RWPE2 (cell line): ENCODE measurements at regions not wholly inside any gene's neighbourhood (a gene's known extent, or its start where the extent isn't known, plus 50 kb on each side); places are given as distances from the start of the nearest gene placed in this dataset.

Experiments used
- ATAC-seq: fragments of 200-7000 bp; cut with Tn5 transposase; 3 replicates; pipeline ENCODE4 v1.9.1; 2021; ENCODE audit warnings: low read depth
- DNase-seq: peaks from one replicate; pipeline ENCODE4 v3.0.0-alpha.2; 2020; ENCODE audit warnings: low spot score
- H3K27ac ChIP-seq: fragments of 450-650 bp; 2 replicates; pipeline ENCODE4 v1.5.1; 2017; ENCODE audit warnings: mild to moderate bottlenecking; ENCODE audit not compliant: poor library complexity, severe bottlenecking
- H3K27me3 ChIP-seq: fragments of 250-450 bp; sonication (Bioruptor Pico); 2 replicates; pipeline ENCODE4 v1.5.1; 2021; ENCODE audit warnings: mild to moderate bottlenecking, moderate library complexity; ENCODE audit not compliant: insufficient read depth, poor library complexity, severe bottlenecking
- H3K36me3 ChIP-seq: fragments of 250-450 bp; sonication (Bioruptor Pico); 2 replicates; pipeline ENCODE4 v1.5.1; 2020; ENCODE audit warnings: low read depth, mild to moderate bottlenecking, moderate library complexity
- H3K4me1 ChIP-seq: fragments of 250-450 bp; sonication (Bioruptor Pico); 2 replicates; pipeline ENCODE4 v1.5.1; 2021; ENCODE audit warnings: mild to moderate bottlenecking, moderate library complexity; ENCODE audit not compliant: insufficient read depth, poor library complexity, severe bottlenecking
- H3K4me3 ChIP-seq: fragments of 250-450 bp; sonication (Bioruptor Pico); 2 replicates; pipeline ENCODE4 v1.5.1; 2021; ENCODE audit warnings: mild to moderate bottlenecking, moderate library complexity; ENCODE audit not compliant: severe bottlenecking
- H3K9me3 ChIP-seq: fragments of 250-450 bp; sonication (Bioruptor Pico); 2 replicates; pipeline ENCODE4 v1.5.1; 2021; ENCODE audit warnings: mild to moderate bottlenecking, moderate library complexity; ENCODE audit not compliant: severe bottlenecking
- CTCF ChIP-seq: fragments of 450-650 bp; IDR thresholded peaks from one replicate; pipeline ENCODE4 v1.5.1; 2017; ENCODE audit warnings: mild to moderate bottlenecking, moderate library complexity; ENCODE audit not compliant: poor library complexity, severe bottlenecking

GRCh38 chr7:68425377-68425776 is 1172.9 kb upstream of the AUTS2 start:
- Histone ChIP-seq H3K9me3 (peaks cover 1% of the 10 kb centered on the region), H3K4me1 (no peaks in the 10 kb centered on the region), H3K4me3 (no peak overlapping the region), H3K27ac (no peak overlapping the region), H3K27me3 (no peaks in the 10 kb centered on the region), H3K36me3 (no peaks in the 10 kb centered on the region)
- ATAC-seq (no peak), DNase-seq (no peak)
- TF ChIP-seq CTCF, result no peak

- H3K4me3 ChIP-seq, result no peak overlapping the region
- H3K27ac ChIP-seq, result no peak overlapping the region
- no peak for TF ChIP-seq CTCF
- H3K27me3 ChIP-seq, result no peaks in the 10 kb centered on the region
- no peaks in the 10 kb centered on the region for H3K9me3 ChIP-seq
- DNase-seq (no peak), ATAC-seq (no peak)
- no peaks in the 10 kb centered on the region for H3K36me3 ChIP-seq
- H3K4me1 ChIP-seq, result no peaks in the 10 kb centered on the region
These were observed 1168.7 kb upstream of the AUTS2 start for GRCh38 chr7:68429411-68430117.

GRCh38 chr7:68432585-68432984 is 1165.7 kb upstream of the AUTS2 start:
- ATAC-seq, result no peak
- Histone ChIP-seq H3K27ac (no peak overlapping the region), H3K9me3 (no peaks in the 10 kb centered on the region), H3K4me1 (no peaks in the 10 kb centered on the region), H3K27me3 (no peaks in the 10 kb centered on the region), H3K36me3 (no peaks in the 10 kb centered on the region), H3K4me3 (no peak overlapping the region)
- no peak for DNase-seq
- TF ChIP-seq CTCF, result no peak

GRCh38 chr7:68433462-68434070 is 1164.7 kb upstream of the AUTS2 start:
- Histone ChIP-seq H3K27ac (no peak overlapping the region), H3K4me3 (no peak overlapping the region), H3K36me3 (no peaks in the 10 kb centered on the region), H3K27me3 (no peaks in the 10 kb centered on the region), H3K4me1 (no peaks in the 10 kb centered on the region), H3K9me3 (no peaks in the 10 kb centered on the region)
- DNase-seq, result no peak
- ATAC-seq, result no peak
- TF ChIP-seq CTCF, result no peak

- no peaks in the 10 kb centered on the region for H3K4me1 ChIP-seq
- no peak for DNase-seq
- H3K9me3 ChIP-seq, result no peaks in the 10 kb centered on the region
- H3K27ac ChIP-seq, result no peak overlapping the region
- H3K4me3 ChIP-seq, result no peak overlapping the region
- TF ChIP-seq CTCF, result no peak
- ATAC-seq, result no peak
- H3K27me3 ChIP-seq, result no peaks in the 10 kb centered on the region
- H3K36me3 ChIP-seq, result no peaks in the 10 kb centered on the region
These were observed 1163.4 kb upstream of the AUTS2 start for GRCh38 chr7:68434857-68435256.
